K562 (cell line): ENCODE measurements at regions not wholly inside any gene's neighbourhood (a gene's known extent, or its start where the extent isn't known, plus 50 kb on each side); places are given as distances from the start of the nearest gene placed in this dataset.

Experiments used
- ATAC-seq: fragments of 200-7000 bp; cut with Tn5 transposase; 3 replicates; pipeline ENCODE4 v1.9.1; 2020; ENCODE audit warnings: moderate library complexity
- BruUV-seq: library from RNA; stranded (reverse); fragments of 400-500 nt; replicated peaks from 2 replicates; lab custom pipeline; 2021; lab: Mats Ljungman, UMichigan
- CTCF ChIA-PET: fragments of 300-600 bp; formaldehyde crosslinking; extraction: SDS; loops from one replicate; lab custom pipeline; 2021; ENCODE audit warnings: low intra/inter-chr PET ratio; lab: Yijun Ruan, JAX
- POLR2A ChIA-PET: fragments of 300-600, 350-650 bp; sonication (Branson Sonifier 250); formaldehyde crosslinking; extraction: SDS; loops from one replicate; lab custom pipeline; 2021; ENCODE audit warnings: antibody characterized with exemption, inconsistent platforms; lab: Yijun Ruan, JAX
- DNase-seq, 4 experiments: peaks; one replicate each; pipeline versions ENCODE4 v3.0.0 to v3.0.0-alpha.2; 2011 to 2018; ENCODE audit warnings: low spot score in 3 of 4, mixed read lengths in 3 of 4; ENCODE audit errors: extremely low read depth in 1 of 4
- FAIRE-seq: peaks from 2 replicates; lab custom pipeline; 2011; peaks lifted over from hg19 to GRCh38; lab: Jason Lieb, UNC
- H2AFZ ChIP-seq: 2 replicates; pipeline ENCODE4 v1.6.0; 2011; ENCODE audit warnings: low read depth, low read length, control low read depth, inconsistent platforms
- H3K27ac ChIP-seq: fragments of 200-600 bp; 3 replicates; pipeline ENCODE4 v1.8.0; 2011; ENCODE audit warnings: low read depth, mild to moderate bottlenecking, control low read depth, inconsistent platforms, low read length, moderate library complexity, mixed read lengths; ENCODE audit errors: extremely low read depth
- H3K27me3 ChIP-seq, 2 experiments: fragments of 300-600 bp in 1 of 2; 2 replicates in 1 of 2; 3 replicates in 1 of 2; pipeline versions ENCODE4 v1.6.0 to v1.8.0; 2011; ENCODE audit warnings: inconsistent platforms in 2 of 2, low read length in 2 of 2, mild to moderate bottlenecking in 1 of 2, mixed read lengths in 1 of 2, moderate library complexity in 1 of 2; ENCODE audit not compliant: control insufficient read depth in 2 of 2, insufficient read depth in 2 of 2
- H3K36me3 ChIP-seq: fragments of 300-600 bp; 3 replicates; pipeline ENCODE4 v1.8.0; 2011; ENCODE audit warnings: mild to moderate bottlenecking, low read length, inconsistent platforms; ENCODE audit not compliant: control insufficient read depth, insufficient read depth
- H3K4me1 ChIP-seq, 2 experiments: fragments of 200-600 bp in 1 of 2; replicated peaks in 1 of 2; 2 replicates in 1 of 2; 3 replicates in 1 of 2; pipeline versions ENCODE4 v1.5.1 to v1.8.0; 2011; ENCODE audit warnings: inconsistent platforms in 2 of 2, low read length in 2 of 2, mild to moderate bottlenecking in 1 of 2, mixed read lengths in 1 of 2, moderate library complexity in 1 of 2; ENCODE audit not compliant: control insufficient read depth in 2 of 2, insufficient read depth in 2 of 2
- H3K4me2 ChIP-seq: 2 replicates; pipeline ENCODE4 v1.6.1; 2011; ENCODE audit warnings: low read length, control low read depth, inconsistent platforms, mixed read lengths; ENCODE audit not compliant: insufficient read depth
- H3K4me3 ChIP-seq: fragments of 200-600 bp; sonication (generic), shearing (Covaris generic); 2 replicates; pipeline ENCODE4 v1.5.1; 2016; ENCODE audit warnings: control low read depth, inconsistent platforms
- H3K79me2 ChIP-seq: fragments of 200-600 bp; 3 replicates; pipeline ENCODE4 v1.8.0; 2011; ENCODE audit warnings: low read length, inconsistent platforms; ENCODE audit not compliant: control insufficient read depth, insufficient read depth
- H3K9ac ChIP-seq, 2 experiments: 2 replicates each; pipeline versions ENCODE4 v1.6.0 to v1.6.1; 2011; ENCODE audit warnings: low read depth in 2 of 2, low read length in 2 of 2, control low read depth in 1 of 2, inconsistent platforms in 1 of 2, mild to moderate bottlenecking in 1 of 2, mixed read lengths in 1 of 2; ENCODE audit not compliant: insufficient read depth in 1 of 2
- H3K9me1 ChIP-seq: one replicate; pipeline ENCODE4 v1.6.0; 2011; ENCODE audit warnings: inconsistent platforms, mild to moderate bottlenecking, low read length, moderate library complexity; ENCODE audit not compliant: control insufficient read depth, insufficient read depth
- H3K9me3 ChIP-seq: replicated peaks from 2 replicates; pipeline ENCODE4 v1.5.1; 2011; ENCODE audit warnings: low read depth, low read length, inconsistent platforms; ENCODE audit not compliant: control insufficient read depth, insufficient read depth
- H4K20me1 ChIP-seq: replicated peaks from 2 replicates; pipeline ENCODE4 v1.6.1; 2011; ENCODE audit warnings: low read length, inconsistent platforms, mixed read lengths; ENCODE audit not compliant: control insufficient read depth, insufficient read depth
- BCLAF1 ChIP-seq, 2 experiments: fragments of 450-650 bp in 1 of 2; IDR thresholded peaks; 2 replicates each; pipeline ENCODE4 v1.6.1; 2011 to 2017; ENCODE audit warnings: low read depth in 2 of 2, antibody characterized with exemption in 1 of 2, borderline replicate concordance in 1 of 2, low read length in 1 of 2, mild to moderate bottlenecking in 1 of 2, mixed read lengths in 1 of 2; ENCODE audit not compliant: control insufficient read depth in 1 of 2
- CBX2 ChIP-seq: fragments of 200-600 bp; sonication (generic); IDR thresholded peaks from one replicate; pipeline ENCODE4 v1.6.1; 2012; ENCODE audit warnings: mild to moderate bottlenecking, low read length, inconsistent platforms; ENCODE audit not compliant: insufficient read depth, poor library complexity, severe bottlenecking
- ELF4 ChIP-seq: fragments of 450-650 bp; formaldehyde crosslinking; IDR thresholded peaks from 2 replicates; pipeline ENCODE4 v1.4.0; 2022; ENCODE audit warnings: missing genetic modification characterization
- MCM2 ChIP-seq: fragments of 450-650 bp; IDR thresholded peaks from 2 replicates; pipeline ENCODE4 v1.6.1; 2017; ENCODE audit warnings: low read depth, mild to moderate bottlenecking
- PCBP2 ChIP-seq: fragments of 200-400 bp; formaldehyde crosslinking; IDR thresholded peaks from 2 replicates; pipeline ENCODE4 v1.6.1; 2018; ENCODE audit warnings: low read length, low read depth, mild to moderate bottlenecking, moderate library complexity; ENCODE audit not compliant: poor library complexity, severe bottlenecking
- POLR2AphosphoS2 ChIP-seq: IDR thresholded peaks from 2 replicates; pipeline ENCODE4 v1.6.1; 2012; ENCODE audit warnings: low read length, improper control_type of control experiment
- SMARCE1 ChIP-seq: fragments of 450-650 bp; IDR thresholded peaks from 2 replicates; pipeline ENCODE4 v1.7.1; 2016; ENCODE audit warnings: mild to moderate bottlenecking
- ZBTB1 ChIP-seq: sonication (generic); formaldehyde crosslinking; IDR thresholded peaks from 2 replicates; pipeline ENCODE4 v1.8.1; 2023; ENCODE audit warnings: missing genetic modification reagents, low read depth, mild to moderate bottlenecking, borderline replicate concordance
- WGBS: fragments of 100-300 bp; shearing (Covaris generic); methylation state at CpG from one replicate; pipeline ENCODE4 v1.1.6; 2016; ENCODE audit warnings: low coverage, mixed read lengths; ENCODE audit not compliant: insufficient coverage; ENCODE audit errors: missing lambda C conversion rate; 5-methylcytosine and 5-hydroxymethylcytosine counted together
- in situ Hi-C: fragments of 300-500 bp; cut with MboI; formaldehyde crosslinking; loops from 4 replicates; pipeline ENCODE4 v1.15.0; 2018; ENCODE audit warnings: inconsistent platforms, mixed read lengths
- intact Hi-C: fragments of 100-400 bp; cut with micrococcal nuclease; formaldehyde crosslinking; loops from 2 replicates; pipeline ENCODE4 v1.14.2; 2022

- TF ChIP-seq BCLAF1 (IDR thresholded peaks at IDR 0.05; ENCODE audit: borderline replicate concordance in 1 of 2, control insufficient read depth in 1 of 2, low read depth in 2 of 2, low read length in 1 of 2) (no peak), MCM2 (no peak), SMARCE1 (no peak), ZBTB1 (CRISPR knock-in tag) (no peak)
These were observed 92.8 kb upstream of the UNC5C start (continued) for GRCh38 chr4:95641571-95641970.

- no TSS peak for BruUV-seq
- in situ Hi-C loops, result no loop called here
- DNase-seq, result no peak
- Histone ChIP-seq H3K9ac (no peak overlapping the region), H3K27me3 (no peaks in the 10 kb centered on the region), H3K79me2 (no peaks in the 10 kb centered on the region), H3K4me1 (no peaks in the 10 kb centered on the region), H3K4me3 (no peak overlapping the region), H4K20me1 (no peaks in the 10 kb centered on the region), H3K9me1 (no peaks in the 10 kb centered on the region), H3K4me2 (no peak overlapping the region), H2AFZ (no peak overlapping the region), H3K9me3 (no peaks in the 10 kb centered on the region), H3K27ac (no peak overlapping the region), H3K36me3 (no peaks in the 10 kb centered on the region)
- WGBS, result 0% methylated on average over 3 of the region's 3 CpGs
- no peak for FAIRE-seq
- no peak for ATAC-seq
- no peak for TF ChIP-seq PCBP2
- no peak for TF ChIP-seq CBX2
- TF ChIP-seq POLR2AphosphoS2, result no peak
- no peak for TF ChIP-seq ELF4
- POLR2A ChIA-PET, result no interaction called here
- CTCF ChIA-PET, result interaction anchor here (0.6 kb wide), 1 partner anchor 484 kb away, joined by 3 read pairs; no protein-coding TSS in a partner anchor
- intact Hi-C loops, result no loop called here
These were observed 91.5 kb upstream of the UNC5C start for GRCh38 chr4:95640311-95640710.
